Neural cell (in vitro differentiated cells): ENCODE measurements at regions not wholly inside any gene's neighbourhood (a gene's known extent, or its start where the extent isn't known, plus 50 kb on each side); places are given as distances from the start of the nearest gene placed in this dataset.

Source experiments
- H2AFZ ChIP-seq: fragments of 200-600, 300-800 bp; sonication (generic), shearing (Covaris generic); 2 replicates; pipeline ENCODE4 v1.6.0; 2014; ENCODE audit warnings: low read depth, mild to moderate bottlenecking, antibody characterized with exemption, low read length, moderate library complexity
- H3F3A ChIP-seq: fragments of 200-600 bp; shearing (Covaris generic); 2 replicates; pipeline ENCODE4 v1.6.1; 2016; ENCODE audit warnings: mild to moderate bottlenecking, moderate library complexity, mixed read lengths, antibody characterized with exemption, low read length; ENCODE audit not compliant: insufficient read depth, poor library complexity, severe bottlenecking
- H3K27ac ChIP-seq: fragments of 200-600, 300-800 bp; sonication (generic), shearing (Covaris generic); 2 replicates; pipeline ENCODE4 v1.5.1; 2014; ENCODE audit warnings: mild to moderate bottlenecking, low read length, moderate library complexity
- H3K27me3 ChIP-seq: fragments of 300-800, 200-600 bp; sonication (generic), shearing (Covaris generic); 2 replicates; pipeline ENCODE4 v1.6.0; 2014; ENCODE audit warnings: mild to moderate bottlenecking, low read depth, low read length, moderate library complexity; ENCODE audit not compliant: insufficient read depth
- H3K36me3 ChIP-seq: fragments of 300-800, 200-600 bp; sonication (generic), shearing (Covaris generic); 2 replicates; pipeline ENCODE4 v1.5.1; 2014; ENCODE audit warnings: mild to moderate bottlenecking, antibody characterized with exemption, low read length, moderate library complexity; ENCODE audit not compliant: insufficient read depth
- H3K4me2 ChIP-seq: fragments of 300-800, 200-600 bp; sonication (generic), shearing (Covaris generic); 2 replicates; pipeline ENCODE4 v1.6.0; 2014; ENCODE audit warnings: mild to moderate bottlenecking, low read length
- H3K4me3 ChIP-seq: fragments of 300-800, 200-600 bp; sonication (generic), shearing (Covaris generic); 2 replicates; pipeline ENCODE4 v1.5.1; 2014; ENCODE audit warnings: mild to moderate bottlenecking, low read length, moderate library complexity
- H3K79me2 ChIP-seq: fragments of 200-600 bp; shearing (Covaris generic); replicated peaks from 2 replicates; pipeline ENCODE4 v1.6.0; 2014; ENCODE audit warnings: mild to moderate bottlenecking, low read length, moderate library complexity; ENCODE audit not compliant: insufficient read depth
- H3K9ac ChIP-seq: fragments of 300-800, 200-600 bp; sonication (generic), shearing (Covaris generic); 2 replicates; pipeline ENCODE4 v1.6.1; 2016; ENCODE audit warnings: mild to moderate bottlenecking, low read length, mixed read lengths
- H3K9me2 ChIP-seq: fragments of 200-600 bp; shearing (Covaris generic); 2 replicates; pipeline ENCODE4 v1.6.1; 2016; ENCODE audit warnings: mild to moderate bottlenecking, low read length, mixed read lengths; ENCODE audit not compliant: insufficient read depth
- H3K9me3 ChIP-seq: fragments of 200-600, 300-800 bp; sonication (generic), shearing (Covaris generic); 2 replicates; pipeline ENCODE4 v1.6.1; 2016; ENCODE audit warnings: mild to moderate bottlenecking, mixed run types, low read length, moderate library complexity, mixed read lengths
- H4K20me1 ChIP-seq: fragments of 200-600 bp; shearing (Covaris generic); 2 replicates; pipeline ENCODE4 v1.6.1; 2016; ENCODE audit warnings: mild to moderate bottlenecking, mixed run types; ENCODE audit not compliant: insufficient read depth
- EP300 ChIP-seq: fragments of 450-650 bp; conservative IDR thresholded peaks from 2 replicates; pipeline ENCODE4 v1.6.1; 2014; ENCODE audit warnings: antibody characterized with exemption, mild to moderate bottlenecking, moderate library complexity; ENCODE audit not compliant: poor library complexity, severe bottlenecking
- EZH2 ChIP-seq: fragments of 200-600, 300-800 bp; shearing (Covaris generic), sonication (generic); IDR thresholded peaks from 2 replicates; pipeline ENCODE4 v1.6.1; 2014; ENCODE audit warnings: antibody characterized with exemption, low read length, borderline replicate concordance, mild to moderate bottlenecking; ENCODE audit not compliant: insufficient read depth, poor library complexity, severe bottlenecking
- MXI1 ChIP-seq: fragments of 450-650 bp; conservative IDR thresholded peaks from 2 replicates; pipeline ENCODE4 v1.6.1; 2014; ENCODE audit warnings: antibody characterized with exemption, mild to moderate bottlenecking; ENCODE audit not compliant: poor library complexity, severe bottlenecking
- POLR2AphosphoS5 ChIP-seq: IDR thresholded peaks from 2 replicates; pipeline ENCODE4 v1.6.1; 2012
- RAD21 ChIP-seq: fragments of 450-650 bp; conservative IDR thresholded peaks from 2 replicates; pipeline ENCODE4 v1.6.1; 2014; ENCODE audit warnings: antibody characterized with exemption, mild to moderate bottlenecking, moderate library complexity
- SMC3 ChIP-seq: fragments of 450-650 bp; conservative IDR thresholded peaks from 2 replicates; pipeline ENCODE4 v1.6.1; 2014; ENCODE audit warnings: antibody characterized with exemption, mild to moderate bottlenecking, moderate library complexity; ENCODE audit not compliant: poor library complexity
- TAF1 ChIP-seq: IDR thresholded peaks from 2 replicates; pipeline ENCODE4 v1.6.1; 2012; ENCODE audit warnings: low read depth
- TF ChIP-seq, protein P1 (sequence below): IDR thresholded peaks from 2 replicates; pipeline ENCODE4 v1.6.1; 2012; ENCODE audit warnings: borderline replicate concordance
- TF ChIP-seq, protein P2 (sequence below): fragments of 450-650 bp; IDR thresholded peaks from 2 replicates; pipeline ENCODE4 v1.5.1; 2014; ENCODE audit warnings: antibody characterized with exemption, mild to moderate bottlenecking, moderate library complexity; ENCODE audit not compliant: poor library complexity, severe bottlenecking

DNA sequence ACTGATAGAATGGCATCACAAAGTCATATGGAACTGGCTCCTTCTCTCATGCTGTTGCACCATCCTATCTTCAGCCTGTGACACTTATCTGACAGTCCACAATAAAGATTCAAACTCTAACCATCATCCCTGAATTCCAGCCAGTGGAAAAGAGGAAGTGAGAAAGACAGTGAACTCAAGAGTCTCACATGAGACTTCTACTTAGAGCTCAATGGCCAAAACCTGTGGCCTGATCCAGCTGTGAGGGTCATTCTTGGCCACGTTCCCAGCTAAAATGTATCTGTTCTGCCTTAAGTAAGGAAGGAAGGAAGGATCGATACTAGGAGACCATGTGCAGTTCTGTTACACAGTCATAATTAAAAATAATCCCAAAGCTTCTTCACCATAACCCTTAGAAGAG lies 73.6 kb downstream of the RND3 start:
- Histone ChIP-seq H3K36me3 (no peaks in the 10 kb centered on the region), H3K27ac (no peak overlapping the region), H3K9ac (no peak overlapping the region), H3K79me2 (no peaks in the 10 kb centered on the region), H3K4me3 (no peak overlapping the region), H2AFZ (no peak overlapping the region), H3K27me3 (no peaks in the 10 kb centered on the region), H3K9me2 (no peaks in the 10 kb centered on the region), H3K9me3 (no peaks in the 10 kb centered on the region), H3K4me2 (no peak overlapping the region), H3F3A (no peaks in the 10 kb centered on the region), H4K20me1 (no peaks in the 10 kb centered on the region)
- TF ChIP-seq EP300 (no peak), TAF1 (no peak), EZH2 (no peak), POLR2AphosphoS5 (no peak), MXI1 (no peak)
- TF ChIP-seq, protein P1, sequence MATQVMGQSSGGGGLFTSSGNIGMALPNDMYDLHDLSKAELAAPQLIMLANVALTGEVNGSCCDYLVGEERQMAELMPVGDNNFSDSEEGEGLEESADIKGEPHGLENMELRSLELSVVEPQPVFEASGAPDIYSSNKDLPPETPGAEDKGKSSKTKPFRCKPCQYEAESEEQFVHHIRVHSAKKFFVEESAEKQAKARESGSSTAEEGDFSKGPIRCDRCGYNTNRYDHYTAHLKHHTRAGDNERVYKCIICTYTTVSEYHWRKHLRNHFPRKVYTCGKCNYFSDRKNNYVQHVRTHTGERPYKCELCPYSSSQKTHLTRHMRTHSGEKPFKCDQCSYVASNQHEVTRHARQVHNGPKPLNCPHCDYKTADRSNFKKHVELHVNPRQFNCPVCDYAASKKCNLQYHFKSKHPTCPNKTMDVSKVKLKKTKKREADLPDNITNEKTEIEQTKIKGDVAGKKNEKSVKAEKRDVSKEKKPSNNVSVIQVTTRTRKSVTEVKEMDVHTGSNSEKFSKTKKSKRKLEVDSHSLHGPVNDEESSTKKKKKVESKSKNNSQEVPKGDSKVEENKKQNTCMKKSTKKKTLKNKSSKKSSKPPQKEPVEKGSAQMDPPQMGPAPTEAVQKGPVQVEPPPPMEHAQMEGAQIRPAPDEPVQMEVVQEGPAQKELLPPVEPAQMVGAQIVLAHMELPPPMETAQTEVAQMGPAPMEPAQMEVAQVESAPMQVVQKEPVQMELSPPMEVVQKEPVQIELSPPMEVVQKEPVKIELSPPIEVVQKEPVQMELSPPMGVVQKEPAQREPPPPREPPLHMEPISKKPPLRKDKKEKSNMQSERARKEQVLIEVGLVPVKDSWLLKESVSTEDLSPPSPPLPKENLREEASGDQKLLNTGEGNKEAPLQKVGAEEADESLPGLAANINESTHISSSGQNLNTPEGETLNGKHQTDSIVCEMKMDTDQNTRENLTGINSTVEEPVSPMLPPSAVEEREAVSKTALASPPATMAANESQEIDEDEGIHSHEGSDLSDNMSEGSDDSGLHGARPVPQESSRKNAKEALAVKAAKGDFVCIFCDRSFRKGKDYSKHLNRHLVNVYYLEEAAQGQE: no peak

DNA sequence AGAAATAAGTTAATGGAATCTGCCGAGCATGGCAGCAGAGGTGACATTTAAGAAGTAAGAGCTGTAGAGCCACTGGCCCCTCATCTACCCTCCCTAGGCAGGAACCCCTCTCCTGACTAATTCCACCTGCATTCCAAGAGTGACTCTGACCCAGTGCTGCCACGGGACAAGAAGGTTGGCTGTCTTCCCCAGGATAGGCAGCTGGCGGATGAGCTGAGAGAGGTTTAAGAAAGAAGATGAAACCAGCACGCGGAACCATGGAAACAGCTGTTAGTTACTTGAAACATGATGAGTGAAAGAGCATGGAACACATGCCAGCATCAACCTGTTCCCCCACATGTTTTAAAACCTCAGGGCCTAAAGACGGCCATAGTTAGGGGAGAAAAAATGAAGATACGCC lies 74.1 kb downstream of the RND3 start:
- H3K4me3 ChIP-seq: no peak overlapping the region
- H3K9me2 ChIP-seq: no peaks in the 10 kb centered on the region
- no peak overlapping the region for H3K4me2 ChIP-seq
- no peaks in the 10 kb centered on the region for H3K79me2 ChIP-seq
- H2AFZ ChIP-seq: no peak overlapping the region
- H3K9ac ChIP-seq: no peak overlapping the region
- no peaks in the 10 kb centered on the region for H3K36me3 ChIP-seq
- no peaks in the 10 kb centered on the region for H3K27me3 ChIP-seq
- no peaks in the 10 kb centered on the region for H4K20me1 ChIP-seq
- H3K9me3 ChIP-seq: no peaks in the 10 kb centered on the region
- H3F3A ChIP-seq: no peaks in the 10 kb centered on the region
- TF ChIP-seq MXI1: no peak
- no peak overlapping the region for H3K27ac ChIP-seq

DNA sequence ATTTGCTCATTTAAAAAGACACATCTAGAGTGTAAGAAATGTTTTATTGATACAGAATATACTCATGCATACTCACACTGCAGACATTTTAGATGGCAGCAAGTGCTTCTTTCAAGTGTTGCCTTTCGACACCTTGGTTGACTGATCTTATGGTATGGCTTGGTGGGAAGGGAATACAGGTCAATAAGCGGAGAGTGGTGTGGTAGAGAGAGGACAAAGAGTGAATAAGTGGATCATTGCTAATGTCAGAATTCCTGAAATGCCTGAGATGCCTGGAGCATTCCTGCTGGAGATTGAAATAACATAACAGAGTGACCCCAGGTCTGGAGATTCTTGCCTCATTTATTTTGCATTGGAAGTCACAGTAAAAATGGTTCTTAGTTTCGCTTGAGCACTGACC lies 76.7 kb downstream of the RND3 start:
- Histone ChIP-seq H4K20me1 (no peaks in the 10 kb centered on the region), H3K9ac (no peak overlapping the region), H3F3A (no peaks in the 10 kb centered on the region), H3K9me2 (no peaks in the 10 kb centered on the region), H3K79me2 (no peaks in the 10 kb centered on the region), H3K36me3 (no peaks in the 10 kb centered on the region), H3K9me3 (no peaks in the 10 kb centered on the region), H3K4me3 (no peak overlapping the region), H2AFZ (no peak overlapping the region), H3K4me2 (no peak overlapping the region), H3K27me3 (no peaks in the 10 kb centered on the region), H3K27ac (no peak overlapping the region)
- TF ChIP-seq EP300 (no peak), TAF1 (no peak), POLR2AphosphoS5 (no peak), RAD21 (no peak), SMC3 (no peak), EZH2 (no peak)
- TF ChIP-seq, protein P1: no peak
- TF ChIP-seq, protein P2, sequence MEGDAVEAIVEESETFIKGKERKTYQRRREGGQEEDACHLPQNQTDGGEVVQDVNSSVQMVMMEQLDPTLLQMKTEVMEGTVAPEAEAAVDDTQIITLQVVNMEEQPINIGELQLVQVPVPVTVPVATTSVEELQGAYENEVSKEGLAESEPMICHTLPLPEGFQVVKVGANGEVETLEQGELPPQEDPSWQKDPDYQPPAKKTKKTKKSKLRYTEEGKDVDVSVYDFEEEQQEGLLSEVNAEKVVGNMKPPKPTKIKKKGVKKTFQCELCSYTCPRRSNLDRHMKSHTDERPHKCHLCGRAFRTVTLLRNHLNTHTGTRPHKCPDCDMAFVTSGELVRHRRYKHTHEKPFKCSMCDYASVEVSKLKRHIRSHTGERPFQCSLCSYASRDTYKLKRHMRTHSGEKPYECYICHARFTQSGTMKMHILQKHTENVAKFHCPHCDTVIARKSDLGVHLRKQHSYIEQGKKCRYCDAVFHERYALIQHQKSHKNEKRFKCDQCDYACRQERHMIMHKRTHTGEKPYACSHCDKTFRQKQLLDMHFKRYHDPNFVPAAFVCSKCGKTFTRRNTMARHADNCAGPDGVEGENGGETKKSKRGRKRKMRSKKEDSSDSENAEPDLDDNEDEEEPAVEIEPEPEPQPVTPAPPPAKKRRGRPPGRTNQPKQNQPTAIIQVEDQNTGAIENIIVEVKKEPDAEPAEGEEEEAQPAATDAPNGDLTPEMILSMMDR: no peak
